ENCODE measurements at regions not wholly inside any gene's neighbourhood (a gene's known extent, or its start where the extent isn't known, plus 50 kb on each side); places are given as distances from the start of the nearest gene placed in this dataset.
"Not testable (repeated sequence)": the region's sequence is repeated elsewhere in the genome, so short reads cannot be mapped to it uniquely, and the experiment has no call there.

DNA sequence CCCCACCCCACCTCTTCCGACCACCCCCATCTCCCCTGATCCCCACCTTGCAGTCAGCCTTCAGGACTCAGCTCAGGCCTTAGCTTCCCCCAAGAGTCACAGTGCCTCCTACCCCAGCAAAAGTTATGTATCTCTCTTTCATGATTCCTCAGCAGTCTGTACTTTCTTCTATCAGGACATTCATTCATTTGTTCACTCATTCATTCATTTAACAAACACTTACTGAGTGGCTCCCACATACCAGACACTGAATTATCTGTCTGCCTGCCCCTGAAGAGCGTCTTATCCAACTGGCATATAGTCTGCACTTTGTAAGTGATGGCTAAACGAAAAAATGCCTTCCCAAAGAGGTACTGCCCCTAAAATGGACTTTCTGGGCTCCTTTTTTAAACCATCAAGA, 114.4 kb upstream of the SLC35F3 start:
- DNase-seq (ENCODE audit: low read depth) = no peak

DNA sequence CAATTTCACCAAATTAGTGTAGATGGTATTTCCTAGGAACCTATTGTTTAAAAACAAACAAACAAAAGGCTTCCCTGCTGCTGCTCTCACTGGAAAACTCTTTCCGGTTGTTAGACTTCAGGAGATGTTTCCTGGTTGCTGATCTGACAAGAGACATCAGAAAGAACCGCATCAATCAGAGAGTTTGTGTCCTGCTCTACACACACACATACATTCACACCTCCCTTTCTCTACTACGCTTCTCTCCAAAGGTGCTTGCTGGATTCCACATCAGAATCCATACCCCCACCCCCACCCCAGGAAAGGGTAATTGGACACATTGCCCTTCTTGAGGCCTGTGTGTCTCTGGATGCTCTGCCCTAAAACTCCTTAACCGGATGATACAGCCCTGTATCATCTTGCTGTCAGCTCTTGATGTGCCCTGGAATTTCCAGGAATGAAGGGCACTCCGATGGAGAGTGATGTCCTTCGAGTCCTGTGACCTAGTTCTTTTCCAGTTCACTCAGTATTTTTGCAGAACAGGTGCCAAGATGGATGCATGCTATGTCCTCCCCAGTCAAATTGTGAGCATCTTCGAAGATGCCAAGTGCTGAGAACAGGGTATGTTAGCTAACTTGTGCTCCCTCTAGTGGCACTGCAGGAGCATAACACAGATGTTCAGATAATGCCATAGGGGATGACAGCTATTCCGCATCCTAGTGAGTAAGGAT, 113.7 kb upstream of the SLC35F3 start:
- peak; percentile 73 for DNase-seq (ENCODE audit: low read depth)

DNA sequence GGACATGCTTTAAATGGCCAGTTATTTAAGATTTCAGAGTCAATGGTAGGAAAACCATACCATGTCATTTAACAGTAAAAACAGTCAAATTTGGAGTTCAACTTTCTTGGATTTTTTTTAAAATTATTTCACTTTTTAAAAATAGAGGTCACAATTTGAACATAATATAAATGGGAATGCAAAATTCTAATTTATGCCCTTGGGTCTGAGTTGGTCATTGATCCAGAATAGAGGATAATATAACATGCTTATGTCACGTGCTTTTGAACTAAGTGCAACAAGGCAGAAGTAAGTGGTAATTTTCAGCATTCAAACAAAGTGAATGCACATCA, 113.1 kb upstream of the SLC35F3 start:
- DNase-seq (ENCODE audit: low read depth) = no peak

DNA sequence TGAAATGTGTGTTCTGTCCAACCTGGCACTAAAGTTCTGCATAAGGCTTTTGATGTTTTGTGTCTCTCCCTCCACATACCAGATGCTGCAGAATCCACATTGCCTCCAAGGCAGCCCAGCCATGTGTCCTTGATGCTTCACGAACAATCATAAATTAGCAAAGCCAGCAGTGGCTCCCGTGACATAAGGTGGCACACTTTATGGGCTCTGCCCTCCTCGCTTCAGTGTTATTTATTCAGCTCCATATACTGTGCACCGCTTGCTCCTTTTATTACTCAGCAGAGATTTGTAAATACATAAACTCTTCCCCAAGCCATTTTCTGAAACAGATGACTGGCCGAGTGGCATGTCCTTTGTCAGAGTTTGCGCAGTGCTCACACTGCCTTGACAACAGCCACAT, 112.8 kb upstream of the SLC35F3 start:
- DNase-seq (ENCODE audit: low read depth) = peak; percentile 14

DNA sequence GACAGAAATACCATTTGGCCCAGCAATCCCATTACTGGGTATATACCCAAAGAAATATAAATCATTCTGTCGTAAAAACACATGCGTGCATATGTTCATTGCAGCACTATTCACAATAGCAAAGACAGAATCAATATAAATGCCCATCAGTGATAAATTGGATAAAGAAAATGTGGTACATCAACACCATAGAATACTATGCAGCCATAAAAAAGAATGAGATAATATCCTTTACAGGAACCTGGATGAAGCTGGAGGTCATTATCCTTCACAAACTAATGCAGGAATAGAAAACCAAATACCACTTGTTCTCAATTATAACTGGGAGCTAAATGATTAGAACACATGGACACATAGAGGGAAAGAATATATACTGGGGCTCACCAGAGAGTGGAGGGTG, 109.6 kb upstream of the SLC35F3 start:
- no peak for DNase-seq (ENCODE audit: low read depth)

DNA sequence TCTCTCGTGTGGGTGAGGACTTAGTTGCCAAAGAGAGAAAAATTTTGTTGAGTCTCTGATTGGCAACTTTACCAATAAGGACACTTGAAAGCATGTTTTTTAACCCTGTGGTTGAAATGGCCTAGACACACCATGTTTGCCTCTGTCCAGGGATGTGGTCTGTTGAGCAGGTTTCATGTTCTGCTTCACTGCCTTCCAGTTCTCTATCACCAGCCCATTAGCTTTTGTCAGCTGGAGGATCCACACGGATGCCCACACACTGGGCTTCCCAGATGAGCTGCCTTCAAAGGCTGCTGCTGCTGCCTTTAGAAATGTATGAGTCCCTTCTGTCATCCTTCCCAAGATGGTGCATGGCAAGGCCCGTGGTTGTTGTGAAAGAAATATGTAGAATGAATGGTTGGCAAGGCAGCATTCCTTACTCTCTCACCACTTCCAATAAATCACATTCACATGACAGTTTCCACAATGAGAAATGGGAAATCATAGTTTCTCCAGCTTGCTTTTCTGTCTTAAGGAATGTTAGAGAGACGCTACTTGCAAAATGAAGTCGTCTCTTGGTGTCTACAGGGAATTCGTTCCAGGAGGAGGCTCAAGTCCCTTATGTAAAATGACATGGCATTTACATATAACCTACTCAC, 108.2 kb upstream of the SLC35F3 start:
- DNase-seq (ENCODE audit: low read depth) = peak; percentile 40

DNA sequence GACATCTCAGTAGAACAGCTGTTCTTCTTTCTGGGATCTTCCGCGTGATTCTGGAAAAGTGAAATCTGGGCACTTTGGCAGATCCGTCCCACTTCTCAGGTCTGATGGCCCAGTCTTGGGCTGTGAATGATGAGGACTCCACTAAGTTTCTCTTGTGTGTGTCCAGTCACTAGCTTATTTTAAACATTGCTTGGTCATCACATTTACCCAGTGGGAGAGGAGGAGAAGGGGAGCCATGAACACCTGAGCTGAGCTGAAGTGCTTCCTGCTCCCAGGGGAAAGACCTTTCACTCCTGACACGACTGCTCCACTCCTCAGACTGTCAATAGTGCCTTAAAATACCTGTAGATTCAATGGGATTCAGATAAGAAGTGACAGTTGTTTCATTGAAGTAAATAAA, 101.9 kb upstream of the SLC35F3 start:
- no peak for DNase-seq (ENCODE audit: low read depth)

DNA sequence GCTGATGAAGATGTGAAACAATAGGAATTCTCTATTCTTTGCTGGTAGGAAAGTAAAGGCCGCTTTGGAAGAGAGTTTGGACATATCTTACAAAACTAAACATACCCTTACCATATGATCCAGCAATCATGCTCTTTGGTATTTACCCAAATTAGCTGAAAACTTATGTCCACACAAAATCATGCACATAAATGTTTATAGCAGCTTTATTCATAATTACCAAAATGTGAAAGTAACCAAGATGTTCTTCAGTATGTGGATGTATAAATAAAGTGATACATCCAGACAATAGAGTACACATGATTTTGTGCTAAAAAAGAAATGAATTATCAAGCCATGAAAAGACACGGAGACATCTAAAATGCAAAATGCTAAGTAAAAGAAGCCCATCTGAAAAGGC, 98.7 kb upstream of the SLC35F3 start:
- no peak for DNase-seq (ENCODE audit: low read depth)

DNA sequence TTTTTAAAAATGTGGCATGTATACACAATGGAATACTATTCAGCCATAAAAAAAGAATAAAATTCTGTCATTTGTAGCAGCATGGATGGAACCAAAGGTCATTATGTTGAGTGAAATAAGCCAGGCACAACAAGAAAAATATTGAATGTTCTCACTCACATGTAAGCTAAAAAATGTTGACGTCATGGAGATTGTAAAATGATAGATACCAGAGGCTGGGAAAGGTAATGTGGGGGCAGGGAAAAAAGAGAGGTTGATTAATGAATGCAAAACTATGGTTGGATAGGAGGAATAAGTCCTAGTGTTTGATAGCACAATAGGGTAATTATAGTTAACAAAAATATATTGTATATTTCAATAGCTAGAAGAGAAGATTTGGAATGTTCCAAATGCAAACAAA, 89.1 kb upstream of the SLC35F3 start:
- no peak for DNase-seq (ENCODE audit: low read depth)

DNA sequence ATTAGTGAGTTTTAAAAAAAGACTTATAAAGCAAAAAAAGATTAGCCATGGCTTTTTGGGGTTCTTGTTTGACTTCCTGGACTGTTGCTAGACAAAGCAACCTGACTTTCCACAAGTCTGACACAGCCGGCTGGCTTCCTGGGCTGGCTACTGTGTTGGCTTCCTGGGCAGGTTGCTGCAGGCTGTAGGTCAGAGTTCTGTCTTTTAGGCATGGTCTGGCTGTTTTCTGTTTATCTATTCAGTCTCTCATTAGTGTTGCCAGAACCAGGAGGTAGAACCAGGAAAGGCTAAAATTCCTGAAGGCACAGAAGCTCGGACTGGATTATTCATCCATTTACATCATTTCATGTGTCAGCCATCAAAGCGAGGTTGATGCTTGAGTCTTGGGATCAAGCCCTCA, 88.6 kb upstream of the SLC35F3 start:
- peak; percentile 2 for DNase-seq (ENCODE audit: low read depth)

DNA sequence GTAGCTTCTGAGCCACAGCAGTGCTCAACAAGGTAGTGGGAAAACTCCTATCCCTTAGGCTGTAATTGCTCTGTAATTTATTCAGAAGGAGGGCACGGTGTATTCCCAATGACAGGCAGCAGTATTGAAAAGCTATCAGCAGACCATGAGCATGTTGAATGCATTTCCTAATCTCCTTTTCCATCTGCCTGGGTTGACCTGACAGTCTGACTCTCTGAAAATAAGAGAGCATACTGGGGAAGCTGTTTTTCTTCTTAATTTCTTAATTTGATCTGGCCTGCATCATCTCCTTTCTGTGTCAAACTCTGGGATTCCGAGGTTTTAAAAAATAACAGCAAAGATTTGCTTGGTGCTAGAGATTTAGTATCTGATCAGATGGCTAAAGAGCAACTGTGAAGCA, 88.1 kb upstream of the SLC35F3 start:
- DNase-seq (ENCODE audit: low read depth) = no peak

DNA sequence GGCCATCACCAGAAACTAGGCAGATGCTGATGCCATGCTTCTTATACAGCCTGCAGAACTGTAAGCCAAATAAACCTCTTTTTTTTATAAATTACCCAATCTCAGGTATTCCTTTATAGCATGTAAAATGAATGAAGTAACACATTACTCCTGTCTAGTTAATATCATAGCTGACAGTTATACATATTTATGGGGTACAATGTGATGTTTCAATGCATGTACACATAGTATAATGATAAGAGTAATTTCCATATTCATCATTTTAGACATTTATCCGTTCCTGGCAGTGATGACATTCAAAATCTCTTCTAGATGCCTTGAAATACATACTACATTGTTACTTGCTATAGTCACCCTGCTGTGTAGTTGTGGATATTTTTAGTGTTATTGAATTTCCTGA, 85.4 kb upstream of the SLC35F3 start:
- DNase-seq (ENCODE audit: low read depth) = no peak

DNA sequence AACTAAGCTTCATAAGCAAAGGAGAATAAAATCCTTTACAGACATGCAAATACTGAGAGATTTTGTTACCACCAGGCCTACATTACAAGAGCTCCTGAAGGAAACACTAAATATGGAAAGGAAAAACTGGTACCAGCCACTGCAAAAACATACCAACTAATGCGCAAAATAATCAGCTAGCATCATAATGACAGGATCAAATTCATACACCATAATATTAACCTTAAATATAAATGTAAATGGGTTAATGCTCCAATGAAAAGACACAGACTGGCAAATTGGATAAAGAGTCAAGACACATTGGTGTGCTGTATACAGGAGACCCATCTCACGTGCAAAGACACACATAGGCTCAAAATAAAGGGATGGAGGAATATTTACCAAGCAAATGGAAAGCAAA, 80.3 kb upstream of the SLC35F3 start:
- not testable (repeated sequence) for DNase-seq (ENCODE audit: low read depth)

DNA sequence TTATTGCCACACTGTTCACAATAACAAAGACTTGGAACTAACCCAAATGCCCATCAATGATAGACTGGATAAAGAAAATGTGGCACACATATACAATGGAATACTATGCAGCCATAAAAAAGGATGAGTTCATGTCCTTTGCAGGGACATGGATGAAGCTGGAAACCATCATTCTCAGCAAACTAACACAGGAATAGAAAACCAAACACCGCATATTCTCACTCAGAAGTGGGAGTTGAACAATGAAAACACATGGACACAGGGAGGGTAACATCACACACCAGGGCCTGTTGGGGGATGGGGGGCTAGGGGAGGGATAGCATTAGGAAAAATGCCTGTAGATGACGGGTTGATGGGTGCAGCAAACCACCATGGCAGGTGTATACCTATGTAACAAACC, 76.5 kb upstream of the SLC35F3 start:
- not testable (repeated sequence) for DNase-seq (ENCODE audit: low read depth)

DNA sequence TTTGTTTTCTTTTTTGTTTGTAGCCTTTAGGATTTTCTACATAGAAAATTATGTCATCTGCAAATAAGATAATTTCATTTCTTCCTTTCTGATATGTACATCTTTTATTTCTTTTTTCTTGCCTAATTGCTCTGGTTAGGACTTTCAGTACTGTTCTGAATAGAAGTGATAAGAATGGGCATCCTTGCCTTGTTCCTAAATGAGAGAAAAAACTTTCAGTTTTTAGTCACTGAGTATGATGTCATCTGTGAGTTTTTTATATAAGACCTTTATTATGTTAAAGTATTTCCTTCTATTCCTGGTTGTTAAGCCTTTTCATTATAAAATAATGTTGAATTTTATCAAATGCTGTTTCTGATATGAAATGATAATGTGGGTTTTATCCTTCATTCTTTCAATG, 76.0 kb upstream of the SLC35F3 start:
- no peak for DNase-seq (ENCODE audit: low read depth)

DNA sequence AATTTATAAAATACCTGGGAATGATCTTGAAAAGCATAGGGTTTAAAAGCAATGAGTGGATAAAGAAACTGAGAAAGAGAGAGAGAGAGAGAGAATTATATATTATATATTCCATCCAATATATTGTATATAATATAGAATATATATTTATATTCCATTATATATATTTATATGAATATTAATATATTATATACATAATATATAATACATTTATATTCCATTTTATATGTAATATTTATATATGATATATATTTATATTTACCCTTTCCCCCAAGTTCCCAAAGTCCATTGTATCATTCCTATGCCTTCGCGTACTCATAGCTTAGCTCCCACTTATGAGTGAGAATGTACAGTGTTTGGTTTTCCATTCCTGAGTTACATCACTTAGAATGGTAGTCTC, 69.9 kb upstream of the SLC35F3 start:
- no peak for DNase-seq (ENCODE audit: low read depth)

DNA sequence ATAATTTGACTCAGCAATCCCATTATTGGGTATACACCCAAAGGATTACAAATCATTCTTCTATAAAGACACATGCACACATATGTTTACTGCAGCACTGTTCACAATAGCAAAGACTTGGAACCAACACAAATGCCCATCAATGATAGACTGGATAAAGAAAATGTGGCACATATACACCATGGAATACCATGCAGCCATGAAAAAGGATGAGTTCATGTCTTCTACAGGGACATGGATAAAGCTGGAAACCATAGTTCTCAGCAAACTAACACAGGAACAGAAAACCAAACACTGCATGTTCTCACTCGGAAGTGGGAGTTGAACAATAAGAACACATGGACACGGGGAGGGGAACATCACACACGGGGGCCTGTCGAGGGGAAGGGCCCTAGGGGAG, 66.3 kb upstream of the SLC35F3 start:
- DNase-seq (ENCODE audit: low read depth) = not testable (repeated sequence)

DNA sequence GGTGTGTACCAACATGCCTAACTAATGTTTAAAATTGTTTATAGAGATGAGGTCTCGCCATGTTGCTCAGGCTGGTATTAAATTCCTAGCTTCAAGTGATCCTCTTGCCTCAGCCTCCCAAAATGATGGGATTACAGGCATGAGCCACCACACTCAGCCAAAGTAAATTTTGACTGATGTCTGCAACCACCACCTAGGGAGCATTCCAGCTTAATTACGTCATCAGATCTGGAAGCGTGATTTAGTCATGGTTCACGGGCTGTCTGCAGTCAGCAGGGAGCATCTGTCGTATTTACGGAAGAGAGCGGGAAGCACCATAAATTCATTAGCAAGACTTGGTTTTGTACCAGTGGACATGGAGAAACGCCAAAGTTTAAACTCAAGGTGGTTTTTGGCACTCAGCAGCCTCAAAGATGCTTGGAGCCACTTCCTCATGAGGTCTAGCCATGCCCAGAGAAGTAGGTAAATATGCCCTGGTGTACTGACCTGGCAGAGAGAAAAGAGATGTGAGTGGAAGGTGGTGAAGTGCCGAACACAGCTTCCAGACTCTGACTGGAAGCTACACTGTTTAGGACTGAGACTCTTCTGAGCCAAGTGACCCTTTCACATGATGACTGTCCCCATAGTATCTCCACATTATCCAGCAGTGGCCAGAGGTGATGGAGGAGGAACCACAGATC, 60.8 kb upstream of the SLC35F3 start:
- DNase-seq (ENCODE audit: low read depth) = peak; percentile 61

DNA sequence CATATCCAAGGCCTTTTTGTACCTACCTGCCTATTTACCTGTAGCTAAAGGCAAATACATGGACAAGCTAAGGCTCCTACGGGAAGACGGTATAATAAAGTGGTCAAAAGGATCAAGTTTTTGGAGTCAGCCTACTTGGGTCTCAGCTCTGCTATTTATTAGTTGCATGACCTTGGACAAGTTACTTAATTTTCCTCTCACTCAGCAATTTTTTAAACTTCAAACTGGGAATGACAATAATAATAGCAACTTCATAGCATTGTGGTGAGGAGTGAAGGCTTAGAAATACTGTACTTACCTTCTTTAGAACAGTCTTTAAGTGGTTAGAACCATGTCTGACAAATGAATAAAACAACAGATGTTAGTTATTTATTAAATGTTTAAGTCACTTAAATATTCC, 60.2 kb upstream of the SLC35F3 start:
- DNase-seq (ENCODE audit: low read depth) = no peak

DNA sequence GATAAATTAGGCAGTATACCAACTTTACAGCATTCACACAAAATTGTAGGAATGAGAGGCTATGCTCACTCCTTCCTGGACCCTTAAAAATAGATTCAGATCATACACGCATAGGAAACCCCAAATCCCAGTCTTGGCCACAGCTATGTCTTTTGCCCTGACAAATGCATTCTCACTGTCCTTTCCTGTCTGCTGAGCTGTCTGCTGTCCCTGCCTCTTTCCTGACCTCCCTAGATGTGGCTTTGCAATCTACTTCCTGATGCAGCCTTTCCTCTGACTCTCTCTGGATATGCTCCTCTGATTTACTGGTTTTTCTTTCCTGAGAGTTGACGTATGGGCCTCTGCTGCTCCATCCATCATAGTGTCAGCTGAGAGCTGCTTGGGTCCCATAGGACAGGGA, 59.8 kb upstream of the SLC35F3 start:
- DNase-seq (ENCODE audit: low read depth) = peak; percentile 3
